Colonic mucosa (tissue), 4 donors: ENCODE measurements at regions not wholly inside any gene's neighbourhood (a gene's known extent, or its start where the extent isn't known, plus 50 kb on each side); places are given as distances from the start of the nearest gene placed in this dataset.

Experiments used
- DNase-seq: peaks from one replicate; pipeline ENCODE4 v3.0.0-alpha.2; 2020
- H3K27ac ChIP-seq: fragments of 200-600 bp; one replicate; pipeline ENCODE4 v1.8.0; 2021
- H3K27me3 ChIP-seq: fragments of 200-600 bp; one replicate; pipeline ENCODE4 v1.8.0; 2021
- H3K36me3 ChIP-seq: fragments of 200-600 bp; one replicate; pipeline ENCODE4 v1.8.0; 2021
- H3K4me1 ChIP-seq: fragments of 200-600 bp; one replicate; pipeline ENCODE4 v1.8.0; 2021; ENCODE audit warnings: mild to moderate bottlenecking
- H3K4me3 ChIP-seq: fragments of 200-600 bp; one replicate; pipeline ENCODE4 v1.8.0; 2021
- H3K9ac ChIP-seq, 2 donors: one replicate each; pipeline ENCODE4 v1.7.0; 2013; ENCODE audit warnings: control low read depth in 2 of 2, low read depth in 2 of 2, low read length in 2 of 2
- H3K9me3 ChIP-seq: fragments of 200-600 bp; one replicate; pipeline ENCODE4 v1.8.0; 2021
- CTCF ChIP-seq: fragments of 200-600 bp; IDR thresholded peaks from one replicate; pipeline ENCODE4 v1.8.0; 2022; ENCODE audit warnings: antibody characterized with exemption, mild to moderate bottlenecking
- intact Hi-C: fragments of 100-400 bp; cut with DNase I; formaldehyde crosslinking; loops from one replicate; pipeline ENCODE4 v1.14.1; 2022
- donor health status: healthy.
- donor health status: DM: no; HTN: no; CAD: no.
- donor health status: DM: no; HTN: no; CAD: no.

GRCh38 chrX:13223868-13224567 is 95.8 kb downstream of the ATXN3L start:
- intact Hi-C loops: no loop called here
- Histone ChIP-seq H3K27ac (no peak overlapping the region), H3K27me3 (no peaks in the 10 kb centered on the region), H3K4me3 (no peak overlapping the region), H3K9ac (no peak overlapping the region), H3K4me1 (peaks cover 2% of the 10 kb centered on the region), H3K9me3 (no peaks in the 10 kb centered on the region), H3K36me3 (no peaks in the 10 kb centered on the region)
- DNase-seq: peak; percentile 27
- no peak for TF ChIP-seq CTCF

DNA sequence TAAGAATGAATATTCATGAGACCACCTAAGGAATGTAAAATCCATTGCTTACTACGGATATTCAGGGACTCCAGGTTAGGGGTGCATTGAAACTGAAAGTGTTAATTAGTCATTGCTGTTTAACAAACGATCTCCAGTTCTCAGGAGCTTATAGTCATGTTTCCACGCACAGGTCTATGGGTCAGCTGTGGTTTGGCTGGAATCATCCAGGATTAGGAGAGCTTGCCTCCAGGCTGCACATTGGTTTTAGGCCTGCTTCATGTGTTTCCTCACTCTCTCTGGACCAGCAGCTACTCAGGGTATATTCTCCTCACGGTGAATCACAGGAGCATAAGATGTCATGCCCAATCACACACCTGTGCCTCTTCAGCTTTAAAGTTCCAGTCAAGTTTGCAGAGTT is 98.9 kb downstream of the ATXN3L start:
- DNase-seq: no peak
- Histone ChIP-seq H3K4me3 (no peak overlapping the region), H3K9ac (no peak overlapping the region), H3K4me1 (peaks cover 2% of the 10 kb centered on the region), H3K27ac (peak overlapping the region; percentile 32), H3K9me3 (no peaks in the 10 kb centered on the region), H3K27me3 (no peaks in the 10 kb centered on the region), H3K36me3 (no peaks in the 10 kb centered on the region)
- intact Hi-C loops: no loop called here
- TF ChIP-seq CTCF: no peak

DNA sequence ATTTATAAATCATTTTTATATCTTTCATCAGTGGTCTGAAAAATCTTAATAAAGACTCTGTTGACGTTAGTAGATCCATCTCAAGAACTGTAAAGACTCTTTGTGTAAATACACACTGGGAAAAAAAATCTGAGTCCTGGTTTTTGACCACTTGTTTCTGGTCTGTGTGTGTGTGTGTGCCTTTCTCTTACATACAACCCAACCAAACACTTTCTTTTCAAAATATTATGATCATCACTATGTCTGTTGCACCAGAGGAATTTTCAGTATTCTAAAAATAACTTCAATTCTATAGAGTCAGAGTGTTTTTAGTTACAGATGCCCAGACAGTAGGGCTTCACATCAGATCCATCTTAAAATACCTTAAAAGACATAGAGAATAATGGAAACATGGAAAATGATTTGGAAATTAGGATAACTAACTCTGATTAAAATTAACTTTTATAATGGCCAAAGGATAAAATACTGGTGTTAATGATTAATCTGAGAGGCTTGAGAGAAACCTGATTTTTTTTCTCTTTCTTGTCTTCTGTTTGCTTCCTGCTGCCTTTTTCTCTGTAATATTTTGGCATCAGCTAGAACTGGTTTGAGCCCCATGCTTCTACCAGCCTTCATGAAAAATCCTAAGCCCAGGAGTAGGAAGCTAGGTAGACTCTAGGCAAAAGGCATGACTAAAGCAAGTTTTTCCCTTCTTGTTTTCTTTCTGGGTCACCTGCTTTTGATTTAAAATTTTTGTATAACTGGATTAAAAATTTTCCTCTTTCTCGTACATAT is 99.7 kb downstream of the ATXN3L start:
- peaks cover 2% of the 10 kb centered on the region for H3K4me1 ChIP-seq
- no peaks in the 10 kb centered on the region for H3K36me3 ChIP-seq
- H3K9me3 ChIP-seq: no peaks in the 10 kb centered on the region
- peak overlapping the region; percentile 32 for H3K27ac ChIP-seq
- H3K9ac ChIP-seq: no peak overlapping the region
- H3K27me3 ChIP-seq: no peaks in the 10 kb centered on the region
- intact Hi-C loops: no loop called here
- no peak for DNase-seq
- H3K4me3 ChIP-seq: no peak overlapping the region
- TF ChIP-seq CTCF: no peak

DNA sequence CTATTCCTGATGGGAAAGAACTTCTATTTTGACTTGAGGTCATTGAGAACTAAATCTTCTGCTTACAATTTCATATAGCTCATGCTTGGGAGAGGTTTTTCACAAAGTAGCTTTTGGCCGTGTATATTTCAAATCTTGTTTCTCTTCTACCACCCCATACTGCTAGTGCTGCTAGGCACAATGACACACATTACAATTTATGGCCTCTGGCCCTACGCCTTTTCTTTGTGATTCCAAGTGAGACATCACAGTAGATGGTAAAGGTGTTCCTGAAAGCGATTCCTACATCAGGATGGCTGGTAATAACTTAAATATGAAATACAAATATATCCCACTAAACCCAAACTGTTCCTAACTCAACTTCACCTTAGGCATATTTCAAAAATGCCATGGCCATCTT is 101.1 kb downstream of the ATXN3L start:
- H3K9me3 ChIP-seq: no peaks in the 10 kb centered on the region
- no peaks in the 10 kb centered on the region for H3K36me3 ChIP-seq
- no peaks in the 10 kb centered on the region for H3K27me3 ChIP-seq
- H3K4me3 ChIP-seq: no peak overlapping the region
- no peak for DNase-seq
- H3K9ac ChIP-seq: no peak overlapping the region
- TF ChIP-seq CTCF: no peak
- no peak overlapping the region for H3K27ac ChIP-seq
- peaks cover 2% of the 10 kb centered on the region for H3K4me1 ChIP-seq
- intact Hi-C loops: no loop called here

DNA sequence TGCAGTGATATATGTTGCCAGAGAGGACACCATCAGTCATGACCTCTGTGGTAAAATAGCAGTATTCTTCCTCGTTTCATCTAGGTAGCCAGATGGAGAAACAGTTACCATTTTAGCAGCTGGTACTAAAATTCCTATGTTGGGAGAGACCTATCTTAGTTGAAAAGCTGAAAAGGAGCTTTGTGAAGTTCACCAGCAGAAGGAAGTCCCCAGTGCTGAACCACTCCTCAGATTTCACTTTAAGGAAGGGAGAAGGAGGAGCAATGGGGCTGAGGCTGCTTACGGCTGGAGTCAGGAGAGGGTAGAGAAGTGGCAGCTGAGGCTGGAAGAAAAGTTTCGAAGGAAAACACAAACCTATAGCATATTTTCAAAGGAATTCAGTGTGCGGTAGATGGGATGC is 103.7 kb downstream of the ATXN3L start:
- H3K4me3 ChIP-seq: no peak overlapping the region
- no peak for DNase-seq
- peaks cover 2% of the 10 kb centered on the region for H3K4me1 ChIP-seq
- no peaks in the 10 kb centered on the region for H3K27me3 ChIP-seq
- H3K9me3 ChIP-seq: no peaks in the 10 kb centered on the region
- intact Hi-C loops: no loop called here
- H3K9ac ChIP-seq: no peak overlapping the region
- H3K36me3 ChIP-seq: no peaks in the 10 kb centered on the region
- no peak overlapping the region for H3K27ac ChIP-seq
- TF ChIP-seq CTCF: no peak
